ENCODE measurements at regions not wholly inside any gene's neighbourhood (a gene's known extent, or its start where the extent isn't known, plus 50 kb on each side); places are given as distances from the start of the nearest gene placed in this dataset.

GRCh38 chr11:110984147-110984546, 261.4 kb upstream of the POU2AF2 start:
- no peak for DNase-seq (ENCODE audit: low read depth in 3 of 3)

GRCh38 chr11:110982214-110982613, 263.3 kb upstream of the POU2AF2 start:
- no peak for DNase-seq (ENCODE audit: low read depth in 3 of 3)

GRCh38 chr11:110979696-110980095, 265.8 kb upstream of the POU2AF2 start:
- no peak for DNase-seq (ENCODE audit: low read depth in 3 of 3)

- no peak for DNase-seq (ENCODE audit: low read depth in 3 of 3)
Observed at GRCh38 chr11:110977661-110978060, 265.4 kb upstream of the ARHGAP20 start.

- DNase-seq (ENCODE audit: low read depth in 3 of 3) = no peak
Observed at GRCh38 chr11:110974731-110975130, 262.5 kb upstream of the ARHGAP20 start.

- no peak for DNase-seq (ENCODE audit: low read depth in 3 of 3)
Observed at GRCh38 chr11:110973401-110973980, 261.3 kb upstream of the ARHGAP20 start.

- DNase-seq (ENCODE audit: low read depth in 3 of 3) = no peak
Observed at GRCh38 chr11:110972640-110973039, 260.4 kb upstream of the ARHGAP20 start.

GRCh38 chr11:110972106-110972505, 259.9 kb upstream of the ARHGAP20 start:
- no peak for DNase-seq (ENCODE audit: low read depth in 3 of 3)

GRCh38 chr11:110971140-110971539, 258.9 kb upstream of the ARHGAP20 start:
- DNase-seq (ENCODE audit: low read depth in 3 of 3) = no peak

- no peak for DNase-seq (ENCODE audit: low read depth in 3 of 3)
Observed at GRCh38 chr11:110968348-110969062, 256.3 kb upstream of the ARHGAP20 start.

- DNase-seq (ENCODE audit: low read depth in 3 of 3) = no peak
Observed at GRCh38 chr11:110966131-110966530, 253.9 kb upstream of the ARHGAP20 start.

GRCh38 chr11:110962921-110963320, 250.7 kb upstream of the ARHGAP20 start:
- no peak for DNase-seq (ENCODE audit: low read depth in 3 of 3)

- no peak for DNase-seq (ENCODE audit: low read depth in 3 of 3)
Observed at GRCh38 chr11:110960167-110960566, 247.9 kb upstream of the ARHGAP20 start.

GRCh38 chr11:110958216-110958615, 246.0 kb upstream of the ARHGAP20 start:
- no peak for DNase-seq (ENCODE audit: low read depth in 3 of 3)

- no peak for DNase-seq (ENCODE audit: low read depth in 3 of 3)
Observed at GRCh38 chr11:110955776-110956175, 243.5 kb upstream of the ARHGAP20 start.

- no peak for DNase-seq (ENCODE audit: low read depth in 3 of 3)
Observed at GRCh38 chr11:110951950-110952503, 239.8 kb upstream of the ARHGAP20 start.

GRCh38 chr11:110951037-110951949, 239.1 kb upstream of the ARHGAP20 start:
- no peak for DNase-seq (ENCODE audit: low read depth in 3 of 3)

- no peak for DNase-seq (ENCODE audit: low read depth in 3 of 3)
Observed at GRCh38 chr11:110948112-110948511, 235.9 kb upstream of the ARHGAP20 start.

- no peak for DNase-seq (ENCODE audit: low read depth in 3 of 3)
Observed at GRCh38 chr11:110947096-110947495, 234.9 kb upstream of the ARHGAP20 start.

- DNase-seq (ENCODE audit: low read depth in 3 of 3) = no peak
Observed at GRCh38 chr11:110939471-110939870, 227.2 kb upstream of the ARHGAP20 start.

GRCh38 chr11:110935018-110935640, 222.9 kb upstream of the ARHGAP20 start:
- DNase-seq (ENCODE audit: low read depth in 3 of 3) = no peak

GRCh38 chr11:110929129-110929528, 216.9 kb upstream of the ARHGAP20 start:
- DNase-seq (ENCODE audit: low read depth in 3 of 3) = no peak

Measured in stimulated activated CD4-positive, alpha-beta T cell treated with anti-CD3 and anti-CD28 coated beads, TNF-alpha, amount 100 ng/mL, for 48 hours (primary cell).